OCI-M1 (cell line): ENCODE measurements at regions not wholly inside any gene's neighbourhood (a gene's known extent, or its start where the extent isn't known, plus 50 kb on each side); places are given as distances from the start of the nearest gene placed in this dataset.

Experiments used
- DNase-seq: peaks from one replicate; lab custom pipeline; 2025; lab: John Stamatoyannopoulos, UW

GRCh38 chr10:62926407-62926806 is 110.2 kb upstream of the EGR2 start:
- no peak for DNase-seq

- no peak for DNase-seq
Measured at GRCh38 chr10:62924344-62924748, 108.2 kb upstream of the EGR2 start.

GRCh38 chr10:62919776-62920175 is 103.6 kb upstream of the EGR2 start:
- no peak for DNase-seq

- DNase-seq = peak; percentile 22
Measured at GRCh38 chr10:62917475-62918238, 101.5 kb upstream of the EGR2 start.

- DNase-seq = no peak
Measured at GRCh38 chr10:62916141-62916603, 100.0 kb upstream of the EGR2 start.

GRCh38 chr10:62915158-62915557 is 99.0 kb upstream of the EGR2 start:
- no peak for DNase-seq

GRCh38 chr10:62912086-62912485 is 95.9 kb upstream of the EGR2 start:
- DNase-seq = no peak

GRCh38 chr10:62911210-62911963 is 95.2 kb upstream of the EGR2 start:
- DNase-seq = no peak

GRCh38 chr10:62907470-62908212 is 91.5 kb upstream of the EGR2 start:
- no peak for DNase-seq

- no peak for DNase-seq
Measured at GRCh38 chr10:62904281-62904875, 88.2 kb upstream of the EGR2 start.

GRCh38 chr10:62903828-62904227 is 87.7 kb upstream of the EGR2 start:
- DNase-seq = peak; percentile 89

GRCh38 chr10:62900829-62901571 is 84.8 kb upstream of the EGR2 start:
- no peak for DNase-seq

- peak; percentile 33 for DNase-seq
Measured at GRCh38 chr10:62899311-62899710, 83.1 kb upstream of the EGR2 start.

GRCh38 chr10:62895063-62895462 is 78.9 kb upstream of the EGR2 start:
- DNase-seq = peak; percentile 41

- DNase-seq = no peak
Measured at GRCh38 chr10:62894156-62894555, 78.0 kb upstream of the EGR2 start.

GRCh38 chr10:62893036-62893435 is 76.9 kb upstream of the EGR2 start:
- peak; percentile 62 for DNase-seq

GRCh38 chr10:62890395-62890794 is 74.2 kb upstream of the EGR2 start:
- no peak for DNase-seq

- DNase-seq = no peak
Measured at GRCh38 chr10:62887642-62888041, 71.5 kb upstream of the EGR2 start.

GRCh38 chr10:62885684-62886461 is 69.7 kb upstream of the EGR2 start:
- no peak for DNase-seq

GRCh38 chr10:62880162-62880561 is 64.0 kb upstream of the EGR2 start:
- DNase-seq = no peak

GRCh38 chr10:62873866-62874265 is 57.7 kb upstream of the EGR2 start:
- no peak for DNase-seq
